RWPE2 (cell line): ENCODE measurements at regions not wholly inside any gene's neighbourhood (a gene's known extent, or its start where the extent isn't known, plus 50 kb on each side); places are given as distances from the start of the nearest gene placed in this dataset.
A peak's percentile ranks its signal among the peaks of the same experiment; 100 is the strongest.

ENCODE experiments used
- ATAC-seq: fragments of 200-7000 bp; cut with Tn5 transposase; 3 replicates; pipeline ENCODE4 v1.9.1; 2021; ENCODE audit warnings: low read depth
- DNase-seq: peaks from one replicate; pipeline ENCODE4 v3.0.0-alpha.2; 2020; ENCODE audit warnings: low spot score
- H3K27ac ChIP-seq: fragments of 450-650 bp; 2 replicates; pipeline ENCODE4 v1.5.1; 2017; ENCODE audit warnings: mild to moderate bottlenecking; ENCODE audit not compliant: poor library complexity, severe bottlenecking
- H3K27me3 ChIP-seq: fragments of 250-450 bp; sonication (Bioruptor Pico); 2 replicates; pipeline ENCODE4 v1.5.1; 2021; ENCODE audit warnings: mild to moderate bottlenecking, moderate library complexity; ENCODE audit not compliant: insufficient read depth, poor library complexity, severe bottlenecking
- H3K36me3 ChIP-seq: fragments of 250-450 bp; sonication (Bioruptor Pico); 2 replicates; pipeline ENCODE4 v1.5.1; 2020; ENCODE audit warnings: low read depth, mild to moderate bottlenecking, moderate library complexity
- H3K4me1 ChIP-seq: fragments of 250-450 bp; sonication (Bioruptor Pico); 2 replicates; pipeline ENCODE4 v1.5.1; 2021; ENCODE audit warnings: mild to moderate bottlenecking, moderate library complexity; ENCODE audit not compliant: insufficient read depth, poor library complexity, severe bottlenecking
- H3K4me3 ChIP-seq: fragments of 250-450 bp; sonication (Bioruptor Pico); 2 replicates; pipeline ENCODE4 v1.5.1; 2021; ENCODE audit warnings: mild to moderate bottlenecking, moderate library complexity; ENCODE audit not compliant: severe bottlenecking
- H3K9me3 ChIP-seq: fragments of 250-450 bp; sonication (Bioruptor Pico); 2 replicates; pipeline ENCODE4 v1.5.1; 2021; ENCODE audit warnings: mild to moderate bottlenecking, moderate library complexity; ENCODE audit not compliant: severe bottlenecking
- TF ChIP-seq, protein P1 (sequence below): fragments of 450-650 bp; IDR thresholded peaks from one replicate; pipeline ENCODE4 v1.5.1; 2017; ENCODE audit warnings: mild to moderate bottlenecking, moderate library complexity; ENCODE audit not compliant: poor library complexity, severe bottlenecking

DNA sequence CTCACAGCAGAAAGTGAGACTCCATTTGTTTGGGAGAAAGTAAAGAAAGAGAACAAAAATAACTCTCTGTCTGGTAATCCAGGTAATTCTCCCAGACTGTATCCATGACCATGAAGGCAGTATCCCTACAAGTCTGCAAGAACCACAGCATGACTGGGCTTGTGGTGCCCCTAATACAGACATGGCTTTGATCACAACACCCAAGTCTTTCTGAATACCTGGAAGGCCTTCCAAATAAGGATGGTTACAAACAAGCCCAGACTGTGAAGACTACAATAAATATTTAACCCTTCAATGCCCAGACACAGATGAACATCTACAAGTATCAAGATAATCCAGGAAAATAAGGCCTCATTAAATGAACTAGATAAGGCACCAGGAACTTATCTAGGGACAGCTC lies 481.1 kb upstream of the RORB start:
- ATAC-seq (no peak), DNase-seq (no peak)
- Histone ChIP-seq H3K9me3 (no peaks in the 10 kb centered on the region), H3K27me3 (no peaks in the 10 kb centered on the region), H3K36me3 (no peaks in the 10 kb centered on the region), H3K4me1 (no peaks in the 10 kb centered on the region), H3K4me3 (no peak overlapping the region), H3K27ac (no peak overlapping the region)
- TF ChIP-seq, protein P1, sequence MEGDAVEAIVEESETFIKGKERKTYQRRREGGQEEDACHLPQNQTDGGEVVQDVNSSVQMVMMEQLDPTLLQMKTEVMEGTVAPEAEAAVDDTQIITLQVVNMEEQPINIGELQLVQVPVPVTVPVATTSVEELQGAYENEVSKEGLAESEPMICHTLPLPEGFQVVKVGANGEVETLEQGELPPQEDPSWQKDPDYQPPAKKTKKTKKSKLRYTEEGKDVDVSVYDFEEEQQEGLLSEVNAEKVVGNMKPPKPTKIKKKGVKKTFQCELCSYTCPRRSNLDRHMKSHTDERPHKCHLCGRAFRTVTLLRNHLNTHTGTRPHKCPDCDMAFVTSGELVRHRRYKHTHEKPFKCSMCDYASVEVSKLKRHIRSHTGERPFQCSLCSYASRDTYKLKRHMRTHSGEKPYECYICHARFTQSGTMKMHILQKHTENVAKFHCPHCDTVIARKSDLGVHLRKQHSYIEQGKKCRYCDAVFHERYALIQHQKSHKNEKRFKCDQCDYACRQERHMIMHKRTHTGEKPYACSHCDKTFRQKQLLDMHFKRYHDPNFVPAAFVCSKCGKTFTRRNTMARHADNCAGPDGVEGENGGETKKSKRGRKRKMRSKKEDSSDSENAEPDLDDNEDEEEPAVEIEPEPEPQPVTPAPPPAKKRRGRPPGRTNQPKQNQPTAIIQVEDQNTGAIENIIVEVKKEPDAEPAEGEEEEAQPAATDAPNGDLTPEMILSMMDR = no peak

DNA sequence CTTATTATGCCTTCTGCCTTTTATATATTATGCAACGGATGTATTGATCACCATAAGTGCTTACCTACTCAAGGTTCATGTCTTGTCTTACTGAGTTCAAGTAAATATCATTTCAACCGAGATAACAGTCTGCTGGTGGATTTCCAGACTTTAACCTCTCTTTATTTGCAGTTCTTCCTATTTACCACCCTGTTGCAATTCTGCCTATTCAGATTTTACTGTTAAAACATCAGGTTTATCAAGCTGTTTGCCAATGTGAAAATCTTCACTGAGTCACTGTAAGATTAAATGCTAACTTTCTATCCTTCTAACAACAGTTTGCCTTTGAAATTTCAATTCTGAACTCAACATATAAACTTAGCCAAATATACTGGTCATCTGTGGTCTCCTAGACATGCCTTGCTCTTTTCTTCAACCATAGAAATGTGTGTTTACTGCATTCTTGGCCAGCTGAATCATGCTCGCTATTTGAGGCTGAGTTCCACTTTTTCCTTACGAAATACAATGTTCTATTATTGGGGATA lies 471.7 kb upstream of the RORB start:
- DNase-seq (no peak), ATAC-seq (peak; percentile 100)
- Histone ChIP-seq H3K27me3 (no peaks in the 10 kb centered on the region), H3K4me1 (peaks cover 11% of the 10 kb centered on the region), H3K36me3 (no peaks in the 10 kb centered on the region), H3K4me3 (no peak overlapping the region), H3K27ac (peak overlapping the region; percentile 14), H3K9me3 (no peaks in the 10 kb centered on the region)
- TF ChIP-seq, protein P1 = no peak

DNA sequence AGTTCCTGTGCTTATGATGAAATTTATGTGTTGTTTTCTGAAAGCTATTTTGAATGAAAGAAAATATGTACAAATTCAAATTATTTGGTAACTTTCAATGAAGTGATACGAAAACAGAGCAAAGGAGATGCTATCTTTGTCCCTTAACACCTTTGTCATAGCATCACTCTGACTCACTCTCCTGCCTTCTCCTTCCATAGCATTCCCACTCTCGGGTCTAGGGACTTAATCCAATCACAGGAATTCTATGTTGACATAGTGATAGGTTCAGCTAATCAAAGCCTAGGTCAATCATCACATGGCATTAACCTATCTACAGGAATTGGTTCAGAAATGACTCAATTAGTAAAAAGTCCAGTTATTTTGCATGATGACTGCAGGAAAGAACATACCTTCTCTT lies 464.7 kb upstream of the RORB start:
- Histone ChIP-seq H3K36me3 (no peaks in the 10 kb centered on the region), H3K27ac (no peak overlapping the region), H3K27me3 (no peaks in the 10 kb centered on the region), H3K4me3 (no peak overlapping the region), H3K9me3 (no peaks in the 10 kb centered on the region), H3K4me1 (no peaks in the 10 kb centered on the region)
- TF ChIP-seq, protein P1 = no peak
- DNase-seq (no peak), ATAC-seq (no peak)

DNA sequence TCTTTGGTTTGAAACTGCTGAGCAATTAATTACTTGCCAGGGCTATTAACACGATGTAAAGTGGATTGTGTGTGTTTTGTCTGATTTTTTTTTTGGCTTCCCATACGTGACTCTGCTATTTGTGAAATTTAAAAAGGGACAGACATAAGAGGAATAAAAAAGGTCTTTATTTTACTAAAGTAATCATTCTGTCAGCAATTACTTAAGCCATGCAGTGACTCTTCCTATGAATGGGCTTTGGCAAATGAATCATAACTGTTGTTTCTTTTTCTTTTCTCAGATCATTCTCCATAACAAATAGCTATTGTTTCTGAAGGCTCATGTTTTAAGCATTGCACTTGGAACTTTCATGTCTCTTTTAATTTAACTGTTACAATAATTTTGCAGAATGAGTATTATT lies 461.3 kb upstream of the RORB start:
- no peak for DNase-seq
- TF ChIP-seq, protein P1 = no peak

DNA sequence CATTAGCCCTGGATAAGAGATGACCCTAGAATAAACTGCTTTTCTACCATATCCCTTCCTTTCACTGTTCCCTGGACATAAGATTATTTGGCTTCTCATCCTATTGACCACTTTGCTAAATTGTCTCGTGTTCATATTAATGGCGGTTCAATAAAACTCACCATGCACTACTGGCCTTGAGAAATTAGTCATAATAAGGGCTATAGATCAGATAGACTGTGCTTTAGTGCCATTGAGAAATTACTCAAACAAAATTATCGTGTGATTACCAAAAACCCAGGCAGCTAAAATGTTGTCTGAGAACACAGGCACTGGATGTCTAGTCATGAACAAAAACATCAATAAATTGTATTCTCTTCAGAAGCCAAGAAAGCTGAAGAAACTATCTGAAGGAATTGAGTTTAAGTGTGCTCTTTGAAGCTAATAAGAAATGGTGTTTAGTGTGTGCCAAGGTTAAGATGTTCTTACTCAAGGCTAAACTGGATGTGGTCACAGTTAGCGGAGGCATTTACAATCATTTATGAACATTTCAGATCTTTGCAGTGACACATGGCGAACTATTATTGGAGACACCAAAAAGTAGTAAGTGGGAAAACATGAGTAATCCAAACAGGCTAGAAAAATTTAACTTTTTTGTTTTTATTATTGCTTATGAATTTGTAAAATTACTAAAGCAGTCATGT lies 460.4 kb upstream of the RORB start:
- DNase-seq = no peak
- TF ChIP-seq, protein P1 = no peak
- no peaks in the 10 kb centered on the region for H3K36me3 ChIP-seq
- no peaks in the 10 kb centered on the region for H3K27me3 ChIP-seq
- ATAC-seq = no peak
- no peak overlapping the region for H3K4me3 ChIP-seq
- H3K27ac ChIP-seq = no peak overlapping the region
- H3K4me1 ChIP-seq = no peaks in the 10 kb centered on the region
- H3K9me3 ChIP-seq = no peaks in the 10 kb centered on the region

More for the DNA sequence above, 461.3 kb upstream of the RORB start:
- no peak overlapping the region for H3K27ac ChIP-seq
- no peaks in the 10 kb centered on the region for H3K27me3 ChIP-seq
- H3K36me3 ChIP-seq = no peaks in the 10 kb centered on the region
- no peaks in the 10 kb centered on the region for H3K9me3 ChIP-seq
- no peaks in the 10 kb centered on the region for H3K4me1 ChIP-seq
- no peak for ATAC-seq
- H3K4me3 ChIP-seq = no peak overlapping the region
